ENCODE measurements at regions not wholly inside any gene's neighbourhood (a gene's known extent, or its start where the extent isn't known, plus 50 kb on each side); places are given as distances from the start of the nearest gene placed in this dataset.

- Histone ChIP-seq H3K9me3 (ENCODE audit: insufficient read depth, low read length) (no peaks in the 10 kb centered on the region), H4K20me1 (ENCODE audit: low read depth, low read length) (no peaks in the 10 kb centered on the region), H3K9me2 (replicated peaks; ENCODE audit: insufficient read depth, low read length) (no peaks in the 10 kb centered on the region), H3K9ac (ENCODE audit: low read length) (no peak overlapping the region), H3K27me3 (ENCODE audit: low read length) (no peaks in the 10 kb centered on the region), H3K27ac (ENCODE audit: low read depth, low read length) (no peak overlapping the region), H3K79me2 (ENCODE audit: insufficient read depth, low read length) (no peaks in the 10 kb centered on the region), H3K36me3 (ENCODE audit: low read length) (no peaks in the 10 kb centered on the region), H3K4me2 (ENCODE audit: low read depth, low read length, poor library complexity, severe bottlenecking) (no peak overlapping the region), H3K4me3 (ENCODE audit: insufficient read depth, low read length, poor library complexity, severe bottlenecking) (no peak overlapping the region), H2AFZ (ENCODE audit: low read depth, low read length, severe bottlenecking) (no peak overlapping the region), H3F3A (ENCODE audit: insufficient read depth) (no peaks in the 10 kb centered on the region)
- no peak for TF ChIP-seq CTCF (IDR thresholded peaks at IDR 0.05; ENCODE audit: insufficient read depth, low read length, poor library complexity, severe bottlenecking)
- TF ChIP-seq EZH2phosphoT487 (conservative IDR thresholded peaks at IDR 0.05; ENCODE audit: low read length): no peak
Measured at GRCh38 chr11:97296301-97296700, 906.5 kb downstream of the JRKL start.

- Histone ChIP-seq H3K27me3 (ENCODE audit: low read length) (no peaks in the 10 kb centered on the region), H2AFZ (ENCODE audit: low read depth, low read length, severe bottlenecking) (no peak overlapping the region), H3K9me2 (replicated peaks; ENCODE audit: insufficient read depth, low read length) (no peaks in the 10 kb centered on the region; the same call in 1 of the 2 replicates), H3K4me3 (ENCODE audit: insufficient read depth, low read length, poor library complexity, severe bottlenecking) (no peak overlapping the region), H3F3A (ENCODE audit: insufficient read depth) (no peaks in the 10 kb centered on the region), H4K20me1 (ENCODE audit: low read depth, low read length) (no peaks in the 10 kb centered on the region), H3K36me3 (ENCODE audit: low read length) (no peaks in the 10 kb centered on the region), H3K27ac (ENCODE audit: low read depth, low read length) (no peak overlapping the region), H3K79me2 (ENCODE audit: insufficient read depth, low read length) (no peaks in the 10 kb centered on the region), H3K4me2 (ENCODE audit: low read depth, low read length, poor library complexity, severe bottlenecking) (no peak overlapping the region), H3K9me3 (ENCODE audit: insufficient read depth, low read length) (no peaks in the 10 kb centered on the region), H3K9ac (ENCODE audit: low read length) (no peak overlapping the region)
- TF ChIP-seq CTCF (IDR thresholded peaks at IDR 0.05; ENCODE audit: insufficient read depth, low read length, poor library complexity, severe bottlenecking) (no peak), EZH2phosphoT487 (conservative IDR thresholded peaks at IDR 0.05; ENCODE audit: low read length) (no peak)
Measured at GRCh38 chr11:97309291-97309690, 919.5 kb downstream of the JRKL start.

GRCh38 chr11:97325693-97326092, 935.9 kb downstream of the JRKL start:
- H3K4me2 ChIP-seq (ENCODE audit: low read depth, low read length, poor library complexity, severe bottlenecking): no peak overlapping the region
- H4K20me1 ChIP-seq (ENCODE audit: low read depth, low read length): no peaks in the 10 kb centered on the region
- H2AFZ ChIP-seq (ENCODE audit: low read depth, low read length, severe bottlenecking): no peak overlapping the region
- no peaks in the 10 kb centered on the region for H3K9me2 ChIP-seq (replicated peaks; ENCODE audit: insufficient read depth, low read length)
- H3K9me3 ChIP-seq (ENCODE audit: insufficient read depth, low read length): no peaks in the 10 kb centered on the region
- no peaks in the 10 kb centered on the region for H3K27me3 ChIP-seq (ENCODE audit: low read length)
- H3K36me3 ChIP-seq (ENCODE audit: low read length): no peaks in the 10 kb centered on the region
- no peak overlapping the region for H3K4me3 ChIP-seq (ENCODE audit: insufficient read depth, low read length, poor library complexity, severe bottlenecking)
- no peaks in the 10 kb centered on the region for H3K79me2 ChIP-seq (ENCODE audit: insufficient read depth, low read length)
- no peaks in the 10 kb centered on the region for H3F3A ChIP-seq (ENCODE audit: insufficient read depth)
- no peak overlapping the region for H3K27ac ChIP-seq (ENCODE audit: low read depth, low read length)
- H3K9ac ChIP-seq (ENCODE audit: low read length): no peak overlapping the region
- TF ChIP-seq CTCF (IDR thresholded peaks at IDR 0.05; ENCODE audit: insufficient read depth, low read length, poor library complexity, severe bottlenecking): no peak
- TF ChIP-seq EZH2phosphoT487 (conservative IDR thresholded peaks at IDR 0.05; ENCODE audit: low read length): no peak
